Neural progenitor cell (in vitro differentiated cells): ENCODE measurements at regions not wholly inside any gene's neighbourhood (a gene's known extent, or its start where the extent isn't known, plus 50 kb on each side); places are given as distances from the start of the nearest gene placed in this dataset.

Source experiments
- DNase-seq: peaks from one replicate; pipeline ENCODE4 v3.0.0-alpha.2; 2016; ENCODE audit warnings: low spot score
- H2AFZ ChIP-seq: fragments of 200-600 bp; sonication (generic); replicated peaks from 2 replicates; pipeline ENCODE4 v1.6.1; 2016; ENCODE audit warnings: antibody characterized with exemption
- H3F3A ChIP-seq: fragments of 200-600 bp; sonication (generic); 2 replicates; pipeline ENCODE4 v1.6.1; 2016; ENCODE audit warnings: antibody characterized with exemption, low read depth
- H3K27ac ChIP-seq: fragments of 200-600 bp; sonication (generic); 2 replicates; pipeline ENCODE4 v1.5.1; 2016; ENCODE audit warnings: mild to moderate bottlenecking
- H3K27me3 ChIP-seq: fragments of 200-600 bp; sonication (generic); 2 replicates; pipeline ENCODE4 v1.6.1; 2016; ENCODE audit warnings: mild to moderate bottlenecking, moderate library complexity
- H3K36me3 ChIP-seq: fragments of 200-600 bp; sonication (generic); 2 replicates; pipeline ENCODE4 v1.5.1; 2016
- H3K4me1 ChIP-seq: fragments of 200-600 bp; sonication (generic); 2 replicates; pipeline ENCODE4 v1.6.1; 2016; ENCODE audit warnings: mixed run types
- H3K4me2 ChIP-seq: fragments of 200-600 bp; sonication (generic); 2 replicates; pipeline ENCODE4 v1.6.1; 2016
- H3K4me3 ChIP-seq: fragments of 200-600 bp; sonication (generic); 2 replicates; pipeline ENCODE4 v1.5.1; 2016
- H3K79me2 ChIP-seq: fragments of 200-600 bp; sonication (generic); 2 replicates; pipeline ENCODE4 v1.6.1; 2016; ENCODE audit warnings: low read depth
- H3K9ac ChIP-seq: fragments of 200-600 bp; sonication (generic); 2 replicates; pipeline ENCODE4 v1.6.1; 2016
- H3K9me3 ChIP-seq: fragments of 200-600 bp; sonication (generic); 2 replicates; pipeline ENCODE4 v1.5.1; 2016; ENCODE audit warnings: low read depth
- H4K20me1 ChIP-seq: fragments of 200-600 bp; sonication (generic); 2 replicates; pipeline ENCODE4 v1.6.1; 2016; ENCODE audit warnings: low read depth
- H3K27ac Mint-ChIP-seq: 3 replicates; pipeline ENCODE4 v1.8.0; 2021; ENCODE audit warnings: mixed read lengths
- H3K27me3 Mint-ChIP-seq: 2 replicates; pipeline ENCODE4 v1.8.0; 2022; ENCODE audit warnings: low read depth, mild to moderate bottlenecking, inconsistent platforms, moderate library complexity, mixed read lengths; ENCODE audit not compliant: insufficient read depth
- H3K36me3 Mint-ChIP-seq: 3 replicates; pipeline ENCODE4 v1.8.0; 2021; ENCODE audit warnings: mixed read lengths
- H3K4me1 Mint-ChIP-seq: 3 replicates; pipeline ENCODE4 v1.8.0; 2021; ENCODE audit warnings: mixed read lengths
- H3K4me3 Mint-ChIP-seq: 3 replicates; pipeline ENCODE4 v1.8.0; 2021; ENCODE audit warnings: mild to moderate bottlenecking, moderate library complexity, mixed read lengths
- H3K9me3 Mint-ChIP-seq: 3 replicates; pipeline ENCODE4 v1.8.0; 2020; ENCODE audit warnings: mixed read lengths
- CTCF ChIP-seq: fragments of 200-600 bp; sonication (generic); IDR thresholded peaks from 2 replicates; pipeline ENCODE4 v1.5.1; 2017; ENCODE audit warnings: antibody characterized with exemption, mild to moderate bottlenecking
- EZH2 ChIP-seq: fragments of 200-600 bp; sonication (generic); IDR thresholded peaks from 2 replicates; pipeline ENCODE4 v1.6.1; 2017; ENCODE audit warnings: antibody characterized with exemption, mild to moderate bottlenecking, moderate library complexity
- EZH2phosphoT487 ChIP-seq: fragments of 200-600 bp; sonication (generic); IDR thresholded peaks from 2 replicates; pipeline ENCODE4 v1.6.1; 2017; ENCODE audit warnings: antibody characterized with exemption

DNA sequence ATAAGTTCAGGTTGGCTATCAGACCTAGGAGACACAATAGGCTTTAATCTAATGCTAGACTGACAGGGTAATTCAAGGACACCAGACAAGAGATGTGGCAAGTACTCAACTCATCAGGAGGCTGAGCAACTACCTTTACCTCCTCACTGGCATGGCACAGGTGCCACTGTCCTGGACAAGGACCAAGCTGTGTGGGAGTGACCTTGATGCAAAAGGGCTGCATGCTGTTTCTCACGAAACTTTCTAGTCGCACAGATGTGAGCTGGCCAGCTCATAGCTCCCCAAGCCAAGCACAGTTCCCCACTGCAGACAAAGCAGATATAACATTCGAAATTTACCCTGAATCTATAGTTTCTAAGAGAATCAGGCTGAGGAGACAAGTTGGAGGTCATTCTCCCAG is 207.6 kb upstream of the GHITM start:
- DNase-seq, result no peak
- peaks cover 5% of the 10 kb centered on the region for H3K4me1 ChIP-seq
- no peaks in the 10 kb centered on the region for H3K36me3 ChIP-seq
- Mint-ChIP-seq H3K4me3 (no peak overlapping the region), H3K27me3 (peaks cover under 1% of the 10 kb centered on the region), H3K36me3 (no peaks in the 10 kb centered on the region), H3K4me1 (peaks cover 17% of the 10 kb centered on the region), H3K27ac (no peak overlapping the region), H3K9me3 (peaks cover 2% of the 10 kb centered on the region)
- H4K20me1 ChIP-seq, result no peaks in the 10 kb centered on the region
- H3F3A ChIP-seq, result no peaks in the 10 kb centered on the region
- H3K9me3 ChIP-seq, result no peaks in the 10 kb centered on the region
- H3K27me3 ChIP-seq, result no peaks in the 10 kb centered on the region
- H3K27ac ChIP-seq, result no peak overlapping the region
- no peak overlapping the region for H3K4me2 ChIP-seq
- H3K4me3 ChIP-seq, result no peak overlapping the region
- no peak overlapping the region for H2AFZ ChIP-seq
- no peak overlapping the region for H3K9ac ChIP-seq
- TF ChIP-seq EZH2phosphoT487 (no peak), CTCF (no peak)
- no peaks in the 10 kb centered on the region for H3K79me2 ChIP-seq

DNA sequence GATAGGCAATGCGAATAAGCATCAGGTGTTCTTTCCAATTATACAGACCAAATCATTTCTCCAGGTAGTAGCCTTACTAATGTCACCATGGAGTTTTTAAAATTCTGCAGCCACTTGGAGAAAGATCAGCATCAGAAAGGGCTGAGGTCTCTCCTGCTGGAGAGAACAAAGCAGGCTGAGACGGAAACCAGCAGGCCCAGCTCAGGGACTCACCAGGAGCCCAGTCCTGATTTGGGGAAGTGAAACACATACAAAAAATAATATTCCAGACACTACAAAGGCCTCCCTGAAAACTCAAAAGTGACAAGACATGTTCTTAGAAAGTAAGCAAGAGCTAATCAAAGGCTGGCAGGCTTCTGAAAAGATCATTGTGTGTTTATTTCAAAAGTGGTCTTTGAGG is 207.1 kb upstream of the GHITM start:
- H3K9me3 Mint-ChIP-seq, result peaks cover 2% of the 10 kb centered on the region
- no peak overlapping the region for H3K9ac ChIP-seq
- no peak overlapping the region for H3K4me3 Mint-ChIP-seq
- no peak overlapping the region for H3K27ac Mint-ChIP-seq
- H3F3A ChIP-seq, result no peaks in the 10 kb centered on the region
- peaks cover 5% of the 10 kb centered on the region for H3K4me1 ChIP-seq
- DNase-seq, result no peak
- no peaks in the 10 kb centered on the region for H4K20me1 ChIP-seq
- no peak for TF ChIP-seq EZH2phosphoT487
- no peaks in the 10 kb centered on the region for H3K9me3 ChIP-seq
- no peaks in the 10 kb centered on the region for H3K79me2 ChIP-seq
- peaks cover 2% of the 10 kb centered on the region for H3K27me3 Mint-ChIP-seq
- no peak overlapping the region for H3K27ac ChIP-seq
- peaks cover 17% of the 10 kb centered on the region for H3K4me1 Mint-ChIP-seq
- H3K27me3 ChIP-seq, result no peaks in the 10 kb centered on the region
- no peak overlapping the region for H3K4me2 ChIP-seq
- H2AFZ ChIP-seq, result no peak overlapping the region
- no peaks in the 10 kb centered on the region for H3K36me3 ChIP-seq
- H3K4me3 ChIP-seq, result no peak overlapping the region
- H3K36me3 Mint-ChIP-seq, result no peaks in the 10 kb centered on the region

- Mint-ChIP-seq H3K27ac (no peak overlapping the region), H3K27me3 (peaks cover 2% of the 10 kb centered on the region)
- DNase-seq, result no peak
These were observed 205.2 kb upstream of the GHITM start for GRCh38 chr10:83934062-83934461.

More at GRCh38 chr10:83934062-83934461, 205.2 kb upstream of the GHITM start:
- Histone ChIP-seq H3K9me3 (no peaks in the 10 kb centered on the region), H2AFZ (no peak overlapping the region), H3K27ac (no peak overlapping the region), H3K4me3 (no peak overlapping the region), H3K4me2 (no peak overlapping the region), H3K9ac (no peak overlapping the region), H3K4me1 (peaks cover 5% of the 10 kb centered on the region), H3K27me3 (no peaks in the 10 kb centered on the region), H4K20me1 (no peaks in the 10 kb centered on the region), H3F3A (no peaks in the 10 kb centered on the region), H3K36me3 (no peaks in the 10 kb centered on the region), H3K79me2 (no peaks in the 10 kb centered on the region)
- Mint-ChIP-seq H3K36me3 (no peaks in the 10 kb centered on the region), H3K4me3 (no peak overlapping the region), H3K4me1 (peaks cover 16% of the 10 kb centered on the region), H3K9me3 (peaks cover 2% of the 10 kb centered on the region)
- TF ChIP-seq EZH2, result no peak
- no peak for TF ChIP-seq CTCF
- TF ChIP-seq EZH2phosphoT487, result no peak
